GM12878 (cell line): ENCODE measurements at regions not wholly inside any gene's neighbourhood (a gene's known extent, or its start where the extent isn't known, plus 50 kb on each side); places are given as distances from the start of the nearest gene placed in this dataset.

Source experiments
- BRCA1 ChIP-seq: IDR thresholded peaks from 2 replicates; pipeline ENCODE4 v1.6.1; 2011; ENCODE audit warnings: low read depth, low read length, improper control_type of control experiment
- CBX3 ChIP-seq: fragments of 200-600 bp; sonication (generic); IDR thresholded peaks from 2 replicates; pipeline ENCODE4 v1.6.1; 2016; ENCODE audit warnings: low read depth, borderline replicate concordance
- CTCF ChIP-seq, 3 experiments: IDR thresholded peaks in 2 of 3; conservative IDR thresholded peaks in 1 of 3; 2 replicates each; pipeline ENCODE4 v1.5.1; 2011; ENCODE audit warnings: low read depth in 3 of 3, low read length in 3 of 3, mild to moderate bottlenecking in 3 of 3, control low read depth in 2 of 3, moderate library complexity in 2 of 3, inconsistent platforms in 1 of 3, mixed read lengths in 1 of 3; ENCODE audit not compliant: control insufficient read depth in 2 of 3, insufficient read depth in 1 of 3; ENCODE audit errors: extremely low read depth in 1 of 3
- FOS ChIP-seq: IDR thresholded peaks from 3 replicates; pipeline ENCODE4 v1.6.1; 2011; ENCODE audit warnings: borderline replicate concordance; ENCODE audit not compliant: insufficient read length; ENCODE audit errors: extremely low read depth
- GABPA ChIP-seq: IDR thresholded peaks from 2 replicates; pipeline ENCODE4 v1.6.1; 2014; ENCODE audit warnings: antibody characterized with exemption, low read depth, mild to moderate bottlenecking, inconsistent platforms
- HCFC1 ChIP-seq: fragments of 150-350 bp; IDR thresholded peaks from 2 replicates; pipeline ENCODE4 v1.6.1; 2014; ENCODE audit warnings: low read length
- MEF2A ChIP-seq: IDR thresholded peaks from 2 replicates; pipeline ENCODE4 v1.6.1; 2011; ENCODE audit warnings: low read depth, mild to moderate bottlenecking, low read length, moderate library complexity; ENCODE audit not compliant: insufficient read depth
- NFIC ChIP-seq: IDR thresholded peaks from 2 replicates; pipeline ENCODE4 v1.6.1; 2012; ENCODE audit warnings: low read depth, mild to moderate bottlenecking, inconsistent platforms, low read length, moderate library complexity
- PBX3 ChIP-seq: IDR thresholded peaks from 2 replicates; pipeline ENCODE4 v1.6.1; 2011; ENCODE audit warnings: mild to moderate bottlenecking, low read depth, low read length, moderate library complexity; ENCODE audit not compliant: insufficient replicate concordance
- POLR2A ChIP-seq: IDR thresholded peaks from 2 replicates; pipeline ENCODE4 v1.6.1; 2011; ENCODE audit warnings: low read depth, mild to moderate bottlenecking, low read length
- USF1 ChIP-seq: IDR thresholded peaks from 2 replicates; pipeline ENCODE4 v1.6.1; 2011; ENCODE audit warnings: borderline replicate concordance, low read depth, mild to moderate bottlenecking, moderate library complexity, mixed read lengths, low read length; ENCODE audit not compliant: insufficient read depth; ENCODE audit errors: extremely low read length
- ZSCAN29 ChIP-seq: fragments of 450-650 bp; IDR thresholded peaks from 2 replicates; pipeline ENCODE4 v1.6.1; 2017; ENCODE audit warnings: mild to moderate bottlenecking, moderate library complexity
- ZZZ3 ChIP-seq: IDR thresholded peaks from 2 replicates; pipeline ENCODE4 v1.6.1; 2011; ENCODE audit warnings: low read depth; ENCODE audit not compliant: control insufficient read depth, insufficient read length

- TF ChIP-seq ZZZ3 (no peak), BRCA1 (no peak), NFIC (no peak), MEF2A (no peak), GABPA (no peak), CTCF (IDR thresholded peaks at IDR 0.05 in 2 of 3, conservative IDR thresholded peaks at IDR 0.05 in 1 of 3; ENCODE audit: control insufficient read depth in 2 of 3, extremely low read depth in 1 of 3, insufficient read depth in 1 of 3, low read depth in 3 of 3, low read length in 3 of 3) (no peak), FOS (no peak), USF1 (no peak), POLR2A (no peak), PBX3 (no peak), ZSCAN29 (no peak), CBX3 (no peak), HCFC1 (no peak)
Observed at GRCh38 chr7:68604541-68604940, 993.7 kb upstream of the AUTS2 start.
